ENCODE measurements at regions not wholly inside any gene's neighbourhood (a gene's known extent, or its start where the extent isn't known, plus 50 kb on each side); places are given as distances from the start of the nearest gene placed in this dataset.

DNA sequence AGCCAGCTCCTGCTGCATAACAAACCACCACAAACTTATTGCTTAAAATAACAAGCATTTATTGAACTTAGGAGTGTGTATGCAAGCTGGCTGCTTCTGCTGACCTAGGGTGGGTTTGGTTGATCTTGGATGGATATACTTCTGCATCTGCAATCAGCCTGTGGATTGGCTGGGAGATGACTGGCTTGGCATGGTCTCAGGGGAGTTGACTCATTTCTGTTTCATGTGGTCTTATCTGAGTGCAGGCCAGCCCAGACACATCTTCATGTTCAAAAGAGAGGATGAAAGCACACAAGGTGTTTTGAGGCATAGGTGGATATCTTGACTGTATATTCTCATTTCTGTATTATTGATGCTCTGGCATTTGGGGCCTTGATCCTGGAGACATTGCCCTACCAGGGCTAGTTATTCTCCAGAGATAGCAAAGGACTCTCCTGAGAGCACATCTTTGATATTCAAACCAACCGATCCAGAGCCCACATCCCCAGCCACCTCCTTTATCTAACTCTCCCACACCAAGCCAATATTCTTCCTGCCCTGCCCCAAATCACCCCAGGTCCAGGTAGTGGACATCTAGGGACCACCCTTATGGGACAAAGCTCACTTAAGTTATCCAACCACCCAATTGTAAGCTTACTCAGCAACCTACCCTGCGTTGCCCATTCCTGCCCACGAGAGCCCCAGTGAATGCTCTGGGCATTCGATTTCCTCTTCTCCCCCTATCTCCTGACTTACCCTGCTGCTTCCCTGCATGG, 350.8 kb downstream of the PTPRU start:
- DNase-seq = no peak
- H3K27me3 ChIP-seq (ENCODE audit: control insufficient read depth, insufficient read depth, low read length) = no peaks in the 10 kb centered on the region
- H3K4me3 ChIP-seq (ENCODE audit: insufficient read depth, low read depth, low read length) = no peak overlapping the region
- no peaks in the 10 kb centered on the region for H3K36me3 ChIP-seq (replicated peaks; ENCODE audit: control insufficient read depth, insufficient read depth, low read length)

DNA sequence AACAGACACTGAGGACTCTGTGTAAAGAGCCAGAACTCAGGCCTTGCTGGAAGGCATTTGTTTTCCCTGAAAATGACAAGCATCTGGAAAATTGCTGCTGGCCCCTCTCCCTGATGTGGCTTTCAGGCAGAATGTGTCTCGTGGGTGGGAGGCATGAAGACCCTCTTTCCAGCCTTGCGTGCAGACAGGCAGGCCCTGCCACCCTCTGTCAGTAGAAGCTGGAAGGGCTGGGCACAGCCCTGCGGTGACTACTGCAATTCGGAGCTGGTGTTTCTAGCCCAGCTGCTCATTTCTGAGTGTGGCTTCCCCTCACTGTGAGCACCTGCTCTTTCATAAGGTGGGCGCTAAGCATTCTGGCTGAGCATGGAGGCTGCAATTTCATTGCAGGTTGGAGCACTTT, 349.9 kb downstream of the PTPRU start:
- no peak for DNase-seq
- Histone ChIP-seq H3K4me3 (ENCODE audit: insufficient read depth, low read depth, low read length) (no peak overlapping the region), H3K27me3 (ENCODE audit: control insufficient read depth, insufficient read depth, low read length) (no peaks in the 10 kb centered on the region), H3K36me3 (replicated peaks; ENCODE audit: control insufficient read depth, insufficient read depth, low read length) (no peaks in the 10 kb centered on the region)

DNA sequence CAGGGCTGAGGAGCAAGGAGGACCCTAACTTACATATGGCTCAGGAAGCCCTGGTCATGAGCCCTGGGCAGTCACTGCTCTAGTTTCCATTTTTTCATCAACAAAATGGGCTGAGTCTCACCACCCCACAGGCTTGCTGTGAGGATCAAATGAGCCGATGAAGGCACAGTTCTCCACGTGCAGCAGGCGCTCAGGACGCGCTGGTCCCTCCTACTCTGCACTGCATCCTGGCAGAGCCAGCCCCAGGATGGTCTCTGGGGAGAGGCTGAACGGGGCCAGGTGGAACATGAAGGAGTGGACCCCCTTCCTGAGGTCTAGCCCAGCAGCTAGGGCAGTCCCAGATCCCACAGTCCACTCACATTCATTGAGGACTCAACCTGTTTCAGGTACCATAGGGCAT, 349.3 kb downstream of the PTPRU start:
- no peaks in the 10 kb centered on the region for H3K36me3 ChIP-seq (replicated peaks; ENCODE audit: control insufficient read depth, insufficient read depth, low read length)
- H3K4me3 ChIP-seq (ENCODE audit: insufficient read depth, low read depth, low read length) = no peak overlapping the region
- no peak for DNase-seq
- H3K27me3 ChIP-seq (ENCODE audit: control insufficient read depth, insufficient read depth, low read length) = no peaks in the 10 kb centered on the region

DNA sequence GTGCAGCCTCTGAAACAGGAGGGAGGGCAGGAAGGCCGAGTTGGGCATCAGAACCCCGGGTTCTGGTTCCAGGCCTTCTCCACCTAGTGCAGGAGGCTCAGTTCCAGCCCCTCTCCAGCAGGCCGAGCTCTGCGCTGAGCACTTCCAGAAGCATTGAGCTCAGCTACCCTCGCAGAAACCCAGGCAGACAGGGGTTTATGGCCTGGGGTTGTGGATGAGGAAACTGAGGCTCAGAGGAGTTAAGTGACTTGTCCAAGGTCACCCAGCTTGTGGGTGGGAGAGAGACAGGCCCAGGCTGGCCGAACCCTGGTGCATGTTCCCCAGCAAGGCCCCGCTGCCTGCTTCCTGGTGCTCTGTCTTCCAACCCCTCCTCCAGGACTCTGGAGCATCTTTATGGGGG, 348.9 kb downstream of the PTPRU start:
- no peak overlapping the region for H3K4me3 ChIP-seq (ENCODE audit: insufficient read depth, low read depth, low read length)
- no peaks in the 10 kb centered on the region for H3K36me3 ChIP-seq (replicated peaks; ENCODE audit: control insufficient read depth, insufficient read depth, low read length)
- DNase-seq = no peak
- no peaks in the 10 kb centered on the region for H3K27me3 ChIP-seq (ENCODE audit: control insufficient read depth, insufficient read depth, low read length)

DNA sequence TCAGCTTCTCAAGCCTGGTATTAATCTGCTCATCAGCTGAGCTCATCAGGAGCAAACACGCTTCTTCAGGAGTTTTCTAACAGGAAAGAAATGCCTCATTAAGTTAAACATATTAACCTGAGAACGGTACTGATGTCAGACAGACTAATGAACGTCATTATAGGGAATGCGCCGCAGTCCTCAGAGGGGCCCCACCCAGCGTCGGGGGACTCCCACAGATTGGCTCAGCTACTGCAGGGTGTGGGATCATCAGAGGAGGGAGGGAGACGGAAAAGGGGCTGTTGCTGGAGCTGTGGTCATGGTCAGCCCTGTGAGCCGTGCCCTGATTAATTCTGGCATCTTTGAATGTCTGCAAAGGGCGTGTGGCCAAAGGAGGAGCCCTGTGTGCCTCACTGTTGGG, 348.5 kb downstream of the PTPRU start:
- Histone ChIP-seq H3K27me3 (ENCODE audit: control insufficient read depth, insufficient read depth, low read length) (no peaks in the 10 kb centered on the region), H3K36me3 (replicated peaks; ENCODE audit: control insufficient read depth, insufficient read depth, low read length) (no peaks in the 10 kb centered on the region), H3K4me3 (ENCODE audit: insufficient read depth, low read depth, low read length) (no peak overlapping the region)
- no peak for DNase-seq

DNA sequence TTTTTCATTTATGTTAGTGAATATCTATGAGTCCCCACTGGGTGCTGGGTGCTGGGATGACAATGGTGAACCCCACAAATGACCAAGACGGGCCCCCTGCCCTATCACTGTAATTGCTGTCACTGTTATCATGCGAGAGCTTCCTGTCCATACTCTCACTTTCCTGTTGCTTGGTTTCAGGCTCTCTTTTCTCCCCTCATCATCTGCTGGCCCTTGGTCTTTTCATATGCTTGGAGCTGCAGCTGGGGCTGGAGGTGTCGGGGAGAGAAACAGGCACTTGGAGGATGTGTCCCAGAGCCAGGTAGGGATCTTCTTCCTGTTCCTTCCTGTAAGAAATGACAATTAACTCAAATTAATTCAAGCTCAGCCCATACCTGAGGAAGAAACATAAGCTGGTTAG, 348.0 kb downstream of the PTPRU start:
- no peak overlapping the region for H3K4me3 ChIP-seq (ENCODE audit: insufficient read depth, low read depth, low read length)
- no peaks in the 10 kb centered on the region for H3K27me3 ChIP-seq (ENCODE audit: control insufficient read depth, insufficient read depth, low read length)
- no peaks in the 10 kb centered on the region; the same call in 1 of the 2 replicates for H3K36me3 ChIP-seq (replicated peaks; ENCODE audit: control insufficient read depth, insufficient read depth, low read length)
- no peak for DNase-seq

DNA sequence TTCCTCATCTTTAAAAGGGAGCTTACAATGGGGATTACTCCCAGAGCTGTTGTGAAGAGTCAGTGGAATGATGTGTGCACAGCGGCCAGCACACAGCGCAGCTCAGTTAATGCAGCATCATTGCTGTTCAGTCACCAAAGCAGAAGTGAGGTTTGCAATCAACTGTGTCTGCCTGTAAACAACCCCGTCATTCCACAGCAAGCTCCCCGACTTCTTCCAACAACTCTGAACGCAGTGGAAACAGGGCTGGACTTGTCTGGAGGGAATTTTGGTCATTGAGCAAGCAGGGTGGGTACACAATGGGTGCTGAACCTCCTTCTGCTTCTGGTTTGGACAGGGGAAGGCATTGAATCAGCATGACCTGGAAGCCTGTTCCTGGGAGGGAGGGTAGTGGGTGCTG, 347.4 kb downstream of the PTPRU start:
- Histone ChIP-seq H3K36me3 (replicated peaks; ENCODE audit: control insufficient read depth, insufficient read depth, low read length) (no peaks in the 10 kb centered on the region; the same call in 1 of the 2 replicates), H3K4me3 (ENCODE audit: insufficient read depth, low read depth, low read length) (no peak overlapping the region), H3K27me3 (ENCODE audit: control insufficient read depth, insufficient read depth, low read length) (no peaks in the 10 kb centered on the region)
- DNase-seq = no peak

DNA sequence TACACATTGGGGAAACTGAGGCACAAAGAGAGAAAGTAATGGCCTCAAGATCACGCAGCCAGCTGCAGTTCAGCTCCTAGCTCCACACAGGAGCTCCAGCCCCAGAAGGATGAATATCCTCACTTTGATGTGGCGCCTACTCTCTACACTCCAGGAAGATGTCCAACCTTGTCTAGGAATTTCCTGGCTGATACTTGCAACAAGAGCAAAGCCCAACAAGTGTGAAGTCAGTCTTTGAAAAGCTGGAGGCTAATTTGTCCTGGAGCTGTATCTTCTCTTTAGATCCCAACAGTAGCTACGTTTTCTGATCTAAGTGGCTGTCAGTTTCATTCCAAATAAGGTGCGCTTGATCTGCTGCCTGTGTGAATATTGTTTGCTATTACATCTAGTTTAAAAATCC, 344.9 kb downstream of the PTPRU start:
- DNase-seq = no peak
- Histone ChIP-seq H3K36me3 (replicated peaks; ENCODE audit: control insufficient read depth, insufficient read depth, low read length) (no peaks in the 10 kb centered on the region; the same call in 1 of the 2 replicates), H3K4me3 (ENCODE audit: insufficient read depth, low read depth, low read length) (no peak overlapping the region), H3K27me3 (ENCODE audit: control insufficient read depth, insufficient read depth, low read length) (no peaks in the 10 kb centered on the region)

DNA sequence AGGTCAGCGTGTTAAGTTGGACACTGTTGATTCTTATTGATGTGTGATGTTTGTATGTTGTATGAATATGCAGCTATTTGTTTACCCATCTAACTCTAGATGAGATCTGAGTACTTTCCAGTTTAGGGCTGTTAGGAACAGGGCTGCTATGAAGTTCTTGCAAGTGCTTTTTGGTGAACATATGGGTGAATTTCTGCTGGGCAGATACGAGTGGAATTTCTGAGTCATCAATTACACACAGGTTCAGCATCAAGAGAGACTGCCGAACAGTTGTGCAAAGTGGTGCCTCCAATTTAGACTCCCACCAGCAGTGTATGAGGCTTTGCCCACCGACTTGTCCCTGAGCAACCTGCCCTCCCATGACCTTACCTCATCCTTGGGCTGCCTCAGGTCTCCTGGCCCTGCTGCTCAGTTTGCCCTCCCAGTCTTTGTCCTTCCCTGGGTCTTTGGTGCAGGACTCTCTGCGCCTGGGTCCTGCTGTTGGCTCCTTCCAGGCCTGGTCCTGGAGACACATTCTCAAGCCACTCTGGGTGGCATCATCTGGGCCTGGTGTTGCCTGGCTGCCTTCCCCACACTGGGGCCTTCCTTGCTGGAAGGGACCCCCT, 343.6 kb downstream of the PTPRU start:
- no peak overlapping the region for H3K4me3 ChIP-seq (ENCODE audit: insufficient read depth, low read depth, low read length)
- no peak for DNase-seq

DNA sequence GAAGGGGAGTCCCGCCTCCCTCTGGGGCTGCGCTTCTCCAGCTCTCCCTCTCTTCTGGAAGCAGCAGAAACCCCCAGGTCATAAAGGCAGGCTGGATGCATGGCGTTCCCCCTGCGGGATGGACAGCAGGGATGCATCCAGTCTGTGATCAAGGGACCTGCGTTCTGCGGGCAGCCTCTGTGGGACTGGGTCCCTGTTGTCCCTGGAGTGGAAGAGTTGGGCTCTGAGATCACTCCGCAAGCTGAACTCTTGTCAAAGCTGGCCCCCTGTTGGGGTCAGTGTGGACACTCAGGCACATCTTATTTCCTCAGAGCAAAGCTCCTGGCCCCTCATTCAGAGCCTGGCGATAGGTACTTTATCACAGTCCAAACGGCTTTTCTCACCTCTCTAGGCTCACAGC, 341.2 kb downstream of the PTPRU start:
- H3K27me3 ChIP-seq (ENCODE audit: control insufficient read depth, insufficient read depth, low read length) = no peaks in the 10 kb centered on the region; the same call in 1 of the 2 replicates
- H3K4me3 ChIP-seq (ENCODE audit: insufficient read depth, low read depth, low read length) = no peak overlapping the region
- DNase-seq = peak; percentile 57
- H3K36me3 ChIP-seq (replicated peaks; ENCODE audit: control insufficient read depth, insufficient read depth, low read length) = no peaks in the 10 kb centered on the region; the same call in 1 of the 2 replicates

More for the DNA sequence above, 343.6 kb downstream of the PTPRU start:
- H3K27me3 ChIP-seq (ENCODE audit: control insufficient read depth, insufficient read depth, low read length) = no peaks in the 10 kb centered on the region
- H3K36me3 ChIP-seq (replicated peaks; ENCODE audit: control insufficient read depth, insufficient read depth, low read length) = no peaks in the 10 kb centered on the region; the same call in 1 of the 2 replicates

DNA sequence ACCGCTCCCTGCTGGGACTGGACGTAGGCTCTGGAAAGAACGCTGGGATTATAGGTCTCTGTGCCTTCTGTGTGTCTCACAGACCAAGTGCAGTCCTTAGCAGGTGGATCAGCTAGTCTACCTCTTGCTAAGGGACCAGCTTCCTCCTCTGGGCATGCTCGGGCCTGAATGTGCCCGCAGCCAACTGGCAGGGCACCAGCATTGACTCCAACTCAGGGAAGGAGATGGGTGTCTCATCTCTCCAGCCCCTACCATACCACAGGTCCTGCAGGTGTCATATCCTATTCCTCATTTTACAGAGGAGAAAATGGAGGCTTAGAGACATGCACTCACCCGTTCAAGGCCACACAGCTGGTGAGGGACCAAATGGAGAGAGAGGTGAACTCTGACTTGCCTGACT, 340.2 kb downstream of the PTPRU start:
- Histone ChIP-seq H3K36me3 (replicated peaks; ENCODE audit: control insufficient read depth, insufficient read depth, low read length) (no peaks in the 10 kb centered on the region; the same call in 1 of the 2 replicates), H3K27me3 (ENCODE audit: control insufficient read depth, insufficient read depth, low read length) (no peaks in the 10 kb centered on the region; the same call in 1 of the 2 replicates), H3K4me3 (ENCODE audit: insufficient read depth, low read depth, low read length) (no peak overlapping the region)
- no peak for DNase-seq

DNA sequence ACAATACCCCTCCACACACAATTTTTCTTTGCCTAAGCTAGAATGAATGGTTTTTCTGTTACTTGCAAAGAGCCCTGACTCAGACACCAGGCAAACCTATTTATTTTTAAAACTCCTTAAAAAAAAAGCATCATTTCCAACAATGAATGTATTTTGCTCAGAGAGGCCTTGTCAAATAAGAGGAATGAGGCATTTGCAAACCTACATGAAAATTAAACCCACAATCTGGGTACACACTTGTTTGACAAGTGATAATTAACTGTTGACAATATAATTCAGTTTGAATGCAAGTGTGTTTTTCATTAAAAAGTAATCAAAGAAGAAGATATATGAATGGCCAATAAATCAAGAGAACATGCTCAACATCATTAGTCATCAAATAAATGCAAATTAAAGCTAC, 339.5 kb downstream of the PTPRU start:
- DNase-seq = no peak
- H3K4me3 ChIP-seq (ENCODE audit: insufficient read depth, low read depth, low read length) = no peak overlapping the region
- H3K27me3 ChIP-seq (ENCODE audit: control insufficient read depth, insufficient read depth, low read length) = no peaks in the 10 kb centered on the region; the same call in 1 of the 2 replicates
- H3K36me3 ChIP-seq (replicated peaks; ENCODE audit: control insufficient read depth, insufficient read depth, low read length) = no peaks in the 10 kb centered on the region; the same call in 1 of the 2 replicates

DNA sequence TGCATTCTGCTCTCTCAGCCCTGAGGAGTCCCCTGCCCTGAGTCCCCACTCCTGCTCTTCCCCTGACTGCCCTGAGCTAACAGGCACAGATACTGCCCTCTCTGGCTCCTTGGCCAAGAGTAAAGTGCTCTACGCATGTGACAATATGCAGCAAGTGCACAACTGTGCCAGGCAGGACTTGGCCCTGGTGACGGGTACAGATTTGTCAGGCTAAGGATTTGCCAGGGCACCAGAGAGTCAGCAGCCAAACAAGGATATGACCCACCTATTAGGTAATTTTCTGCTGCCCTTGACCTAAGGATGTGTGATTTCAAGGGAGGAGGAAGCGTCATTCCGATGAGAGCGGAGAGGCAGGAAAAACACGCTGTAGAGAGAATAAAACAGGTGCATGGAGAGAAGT, 339.0 kb downstream of the PTPRU start:
- Histone ChIP-seq H3K36me3 (replicated peaks; ENCODE audit: control insufficient read depth, insufficient read depth, low read length) (no peaks in the 10 kb centered on the region; the same call in 1 of the 2 replicates), H3K27me3 (ENCODE audit: control insufficient read depth, insufficient read depth, low read length) (no peaks in the 10 kb centered on the region; the same call in 1 of the 2 replicates), H3K4me3 (ENCODE audit: insufficient read depth, low read depth, low read length) (no peak overlapping the region)
- DNase-seq = no peak

DNA sequence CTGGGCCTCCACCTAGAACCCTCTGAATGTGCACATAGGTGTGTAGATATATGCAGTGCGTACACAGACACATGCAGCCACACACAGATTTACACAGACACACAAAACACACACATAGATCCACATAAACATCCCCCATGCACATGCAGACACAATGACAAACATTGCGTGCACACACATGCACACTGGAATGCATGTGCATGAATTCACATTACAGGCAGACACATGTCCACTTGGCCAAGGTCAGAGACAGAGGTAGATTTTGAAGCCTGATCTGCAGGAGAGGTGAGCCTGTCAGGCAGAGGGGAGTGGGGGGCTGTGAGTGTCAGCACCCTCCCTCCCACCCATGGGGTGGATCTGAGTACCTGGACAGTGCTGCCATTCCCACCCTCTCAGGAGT, 338.5 kb downstream of the PTPRU start:
- Histone ChIP-seq H3K4me3 (ENCODE audit: insufficient read depth, low read depth, low read length) (no peak overlapping the region), H3K36me3 (replicated peaks; ENCODE audit: control insufficient read depth, insufficient read depth, low read length) (no peaks in the 10 kb centered on the region; the same call in 1 of the 2 replicates), H3K27me3 (ENCODE audit: control insufficient read depth, insufficient read depth, low read length) (no peaks in the 10 kb centered on the region; the same call in 1 of the 2 replicates)
- no peak for DNase-seq

DNA sequence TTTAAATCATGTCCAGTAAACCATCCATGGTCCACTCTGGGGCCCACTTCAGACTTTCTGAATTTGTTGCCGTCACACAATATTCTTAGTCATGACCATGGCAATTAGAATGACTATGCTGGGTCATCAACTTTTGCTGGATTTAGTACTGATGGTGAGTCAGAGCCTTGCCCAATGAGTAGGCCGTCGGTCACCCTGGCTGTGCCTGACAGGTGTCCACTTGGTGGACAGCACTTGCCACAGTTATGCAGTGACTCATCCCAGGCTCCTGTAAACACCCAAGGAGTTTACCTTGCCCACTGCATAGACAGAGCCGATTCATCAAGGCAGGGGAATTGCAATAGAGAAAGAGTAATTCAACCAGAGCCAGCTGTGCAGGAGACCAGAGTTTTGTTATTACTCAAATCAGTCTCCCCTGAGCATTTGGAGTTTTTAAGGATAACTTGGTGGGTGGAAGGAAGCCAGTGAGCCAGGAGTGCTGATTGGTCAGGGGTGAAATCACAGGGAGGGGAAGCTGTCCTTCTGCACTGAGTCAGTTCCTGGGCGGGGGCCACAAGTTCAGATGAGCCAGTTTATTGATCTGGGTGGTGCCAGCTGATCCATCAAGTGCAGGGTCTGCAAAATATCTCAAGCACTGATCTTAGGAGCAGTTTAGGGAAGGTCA, 333.8 kb downstream of the PTPRU start:
- no peak for DNase-seq

More for the DNA sequence above, 333.8 kb downstream of the PTPRU start:
- no peaks in the 10 kb centered on the region; the same call in 1 of the 2 replicates for H3K27me3 ChIP-seq (ENCODE audit: control insufficient read depth, insufficient read depth, low read length)
- H3K4me3 ChIP-seq (ENCODE audit: insufficient read depth, low read depth, low read length) = no peak overlapping the region
- no peaks in the 10 kb centered on the region for H3K36me3 ChIP-seq (replicated peaks; ENCODE audit: control insufficient read depth, insufficient read depth, low read length)

All from H7 (cell line).